H1 (cell line): ENCODE measurements at regions not wholly inside any gene's neighbourhood (a gene's known extent, or its start where the extent isn't known, plus 50 kb on each side); places are given as distances from the start of the nearest gene placed in this dataset.

Experiments used
- CTCF ChIA-PET: fragments of 300-600 bp; sonication (Branson Sonifier 250); formaldehyde crosslinking; loops from one replicate; lab custom pipeline; 2021; ENCODE audit not compliant: partially characterized antibody; lab: Charles Lee
- POLR2A ChIA-PET: fragments of 300-600 bp; sonication (Branson Sonifier 250); formaldehyde crosslinking; loops from one replicate; lab custom pipeline; 2021; ENCODE audit warnings: inconsistent platforms; ENCODE audit not compliant: partially characterized antibody; lab: Charles Lee
- DNase-seq, 2 experiments: peaks; one replicate each; pipeline versions ENCODE4 v3.0.0 to v3.0.0-alpha.2; 2010 to 2022; ENCODE audit warnings: low spot score in 2 of 2, low read depth in 1 of 2, mixed read lengths in 1 of 2
- FAIRE-seq: peaks from 2 replicates; lab custom pipeline; 2011; peaks lifted over from hg19 to GRCh38; lab: Jason Lieb, UNC
- H2AFZ ChIP-seq: 2 replicates; pipeline ENCODE4 v1.8.1; 2012; ENCODE audit warnings: low read length, inconsistent platforms
- H2AK5ac ChIP-seq: 2 replicates; pipeline ENCODE4 v1.6.1; 2013; ENCODE audit warnings: low read depth, low read length
- H2BK120ac ChIP-seq: replicated peaks from 2 replicates; pipeline ENCODE3; 2013; ENCODE audit warnings: low read depth, low read length, inconsistent platforms
- H2BK12ac ChIP-seq: 2 replicates; pipeline ENCODE4 v1.6.1; 2013; ENCODE audit warnings: low read depth, low read length
- H2BK15ac ChIP-seq: 2 replicates; pipeline ENCODE4 v1.6.1; 2013; ENCODE audit warnings: low read length
- H2BK20ac ChIP-seq: 2 replicates; pipeline ENCODE4 v1.6.1; 2013; ENCODE audit warnings: low read length
- H2BK5ac ChIP-seq: 2 replicates; pipeline ENCODE4 v1.6.1; 2013; ENCODE audit warnings: low read depth, low read length
- H3K14ac ChIP-seq: 2 replicates; pipeline ENCODE4 v1.6.1; 2013; ENCODE audit warnings: inconsistent platforms; ENCODE audit not compliant: insufficient read length
- H3K18ac ChIP-seq: 2 replicates; pipeline ENCODE4 v1.6.1; 2013; ENCODE audit warnings: low read length; ENCODE audit errors: extremely low read depth
- H3K23ac ChIP-seq: 2 replicates; pipeline ENCODE4 v1.6.1; 2013; ENCODE audit warnings: inconsistent platforms; ENCODE audit not compliant: insufficient read length
- H3K23me2 ChIP-seq: 2 replicates; pipeline ENCODE4 v1.6.1; 2013; ENCODE audit warnings: low read depth, low read length
- H3K27ac ChIP-seq: 2 replicates; pipeline ENCODE4 v1.6.1; 2011; ENCODE audit warnings: low read depth, low read length, inconsistent platforms
- H3K27me3 ChIP-seq, 4 experiments: replicated peaks in 1 of 4; 1 replicate in 1 of 4; 2 replicates in 3 of 4; pipeline versions ENCODE4 v1.6.1 to v1.8.1; 2011 to 2013; ENCODE audit warnings: low read length in 3 of 4, mild to moderate bottlenecking in 3 of 4, inconsistent platforms in 2 of 4, mixed read lengths in 2 of 4, moderate library complexity in 1 of 4; ENCODE audit not compliant: control insufficient read depth in 3 of 4, insufficient read depth in 3 of 4; ENCODE audit errors: extremely low read depth in 1 of 4
- H3K36me3 ChIP-seq, 4 experiments: 2 replicates each; pipeline versions ENCODE4 v1.6.1 to v1.8.1; 2011 to 2013; ENCODE audit warnings: mild to moderate bottlenecking in 4 of 4, low read length in 3 of 4, moderate library complexity in 2 of 4, control low read depth in 1 of 4, inconsistent platforms in 1 of 4; ENCODE audit not compliant: insufficient read depth in 4 of 4, control insufficient read depth in 2 of 4
- H3K4ac ChIP-seq: replicated peaks from 2 replicates; pipeline ENCODE3; 2013; ENCODE audit warnings: low read length, low read depth, mixed read lengths, inconsistent platforms; ENCODE audit not compliant: insufficient read length
- H3K4me1 ChIP-seq, 4 experiments: replicated peaks in 1 of 4; 1 replicate in 1 of 4; 2 replicates in 3 of 4; pipeline versions ENCODE4 v1.6.1 to v1.8.1; 2011 to 2013; ENCODE audit warnings: low read length in 3 of 4, inconsistent platforms in 2 of 4, mixed read lengths in 1 of 4; ENCODE audit not compliant: insufficient read depth in 4 of 4, control insufficient read depth in 3 of 4
- H3K4me2 ChIP-seq, 2 experiments: 2 replicates each; pipeline versions ENCODE4 v1.6.1 to v1.8.1; 2011 to 2013; ENCODE audit warnings: low read depth in 2 of 2, low read length in 2 of 2, control low read depth in 1 of 2, inconsistent platforms in 1 of 2, mild to moderate bottlenecking in 1 of 2; ENCODE audit not compliant: insufficient read depth in 1 of 2
- H3K4me3 ChIP-seq, 4 experiments: fragments of 200-600, 300-600 bp in 1 of 4; sonication (generic), shearing (Covaris generic), sonication (Bioruptor Twin) in 1 of 4; 2 replicates each; pipeline versions ENCODE4 v1.5.1 to v1.8.1; 2011 to 2016; ENCODE audit warnings: low read length in 4 of 4, low read depth in 3 of 4, control low read depth in 2 of 4, inconsistent platforms in 2 of 4, mild to moderate bottlenecking in 2 of 4, mixed read lengths in 1 of 4, moderate library complexity in 1 of 4; ENCODE audit not compliant: insufficient read depth in 2 of 4; ENCODE audit errors: extremely low read depth in 1 of 4
- H3K56ac ChIP-seq: replicated peaks from 2 replicates; pipeline ENCODE3; 2013; ENCODE audit warnings: low read depth, mild to moderate bottlenecking, mixed read lengths, low read length, inconsistent platforms; ENCODE audit not compliant: insufficient read length
- H3K79me1 ChIP-seq: 2 replicates; pipeline ENCODE4 v1.6.1; 2013; ENCODE audit warnings: low read depth, low read length, control low read depth
- H3K79me2 ChIP-seq, 2 experiments: 2 replicates each; pipeline versions ENCODE4 v1.6.1 to v1.8.1; 2012 to 2013; ENCODE audit warnings: low read length in 2 of 2, mild to moderate bottlenecking in 2 of 2, inconsistent platforms in 1 of 2; ENCODE audit not compliant: insufficient read depth in 2 of 2, control insufficient read depth in 1 of 2
- H3K9ac ChIP-seq, 4 experiments: replicated peaks in 1 of 4; 1 replicate in 1 of 4; 2 replicates in 3 of 4; pipeline versions ENCODE4 v1.6.1 to v1.8.1; 2011 to 2013; ENCODE audit warnings: low read depth in 3 of 4, low read length in 3 of 4, control low read depth in 2 of 4, mild to moderate bottlenecking in 2 of 4, moderate library complexity in 2 of 4, inconsistent platforms in 1 of 4; ENCODE audit errors: extremely low read depth in 1 of 4
- H3K9me3 ChIP-seq, 2 experiments: 2 replicates each; pipeline versions ENCODE4 v1.6.1 to v1.8.1; 2012 to 2013; ENCODE audit warnings: mild to moderate bottlenecking in 2 of 2, moderate library complexity in 2 of 2, control low read depth in 1 of 2, inconsistent platforms in 1 of 2, low read depth in 1 of 2, low read length in 1 of 2, mixed read lengths in 1 of 2; ENCODE audit not compliant: insufficient read depth in 2 of 2
- H4K20me1 ChIP-seq, 2 experiments: replicated peaks in 1 of 2; 2 replicates each; pipeline versions ENCODE3 to v1.8.1; 2011 to 2013; ENCODE audit warnings: inconsistent platforms in 2 of 2, low read length in 2 of 2, mild to moderate bottlenecking in 1 of 2; ENCODE audit not compliant: insufficient read depth in 2 of 2, control insufficient read depth in 1 of 2
- H4K5ac ChIP-seq: 2 replicates; pipeline ENCODE4 v1.6.1; 2013; ENCODE audit warnings: low read length, low read depth, mixed read lengths, inconsistent platforms; ENCODE audit not compliant: insufficient read length
- H4K8ac ChIP-seq: 2 replicates; pipeline ENCODE4 v1.8.0; 2013; ENCODE audit warnings: mild to moderate bottlenecking, moderate library complexity, low read length, inconsistent platforms; ENCODE audit not compliant: insufficient read depth; ENCODE audit errors: extremely low read depth
- H4K91ac ChIP-seq: replicated peaks from 2 replicates; pipeline ENCODE3; 2013; ENCODE audit warnings: low read length, mixed read lengths, inconsistent platforms; ENCODE audit not compliant: insufficient read length
- EGR1 ChIP-seq: IDR thresholded peaks from 2 replicates; pipeline ENCODE4 v1.6.1; 2011; ENCODE audit warnings: low read depth, low read length, borderline replicate concordance
- GTF2F1 ChIP-seq: IDR thresholded peaks from 2 replicates; pipeline ENCODE4 v1.6.1; 2012; ENCODE audit warnings: low read depth, low read length, improper control_type of control experiment, borderline replicate concordance
- HDAC2 ChIP-seq, 2 experiments: fragments of 300-600 bp in 1 of 2; sonication (generic) in 1 of 2; IDR thresholded peaks; 2 replicates each; pipeline ENCODE4 v1.6.1; 2011 to 2012; ENCODE audit warnings: low read depth in 2 of 2, low read length in 2 of 2, mild to moderate bottlenecking in 2 of 2, moderate library complexity in 2 of 2, borderline replicate concordance in 1 of 2, inconsistent platforms in 1 of 2
- JUND ChIP-seq: IDR thresholded peaks from 2 replicates; pipeline ENCODE4 v1.6.1; 2011; ENCODE audit warnings: mild to moderate bottlenecking, improper control_type of control experiment, low read length
- POLR2AphosphoS5 ChIP-seq: IDR thresholded peaks from 2 replicates; pipeline ENCODE4 v1.6.1; 2011; ENCODE audit warnings: low read depth, low read length
- SIRT6 ChIP-seq: IDR thresholded peaks from one replicate; pipeline ENCODE4 v1.7.1; 2012; ENCODE audit warnings: low read length, inconsistent platforms
- SUZ12 ChIP-seq: fragments of 200-600 bp; sonication (generic); IDR thresholded peaks from 2 replicates; pipeline ENCODE4 v1.6.1; 2012; ENCODE audit warnings: mild to moderate bottlenecking, inconsistent platforms, low read length, moderate library complexity, mixed read lengths
- TAF1 ChIP-seq: IDR thresholded peaks from 2 replicates; pipeline ENCODE4 v1.6.1; 2011; ENCODE audit warnings: mild to moderate bottlenecking, low read depth, low read length
- TAF7 ChIP-seq: optimal IDR thresholded peaks from 2 replicates; pipeline ENCODE3; 2011; ENCODE audit warnings: low read depth, mild to moderate bottlenecking, inconsistent platforms, low read length, moderate library complexity, borderline replicate concordance
- TCF12 ChIP-seq: IDR thresholded peaks from 2 replicates; pipeline ENCODE4 v1.6.1; 2011; ENCODE audit warnings: low read depth, mild to moderate bottlenecking, low read length
- WGBS, 2 experiments: shearing (Covaris generic) in 1 of 2; methylation state at CpG; one replicate each; pipeline versions ENCODE4 v1.1.6 to v1.1.7; 2013 to 2015; ENCODE audit warnings: low lambda C conversion rate in 2 of 2, mixed read lengths in 2 of 2, inconsistent platforms in 1 of 2, low coverage in 1 of 2, missing lambda C conversion rate in 1 of 2; ENCODE audit not compliant: insufficient replicate concordance in 2 of 2, insufficient coverage in 1 of 2, insufficient read length in 1 of 2; ENCODE audit errors: extremely low coverage in 1 of 2, missing lambda C conversion rate in 1 of 2; 5-methylcytosine and 5-hydroxymethylcytosine counted together
- TF ChIP-seq, protein P1 (sequence below): IDR thresholded peaks from 2 replicates; pipeline ENCODE4 v1.6.1; 2011; ENCODE audit warnings: low read depth, mild to moderate bottlenecking, low read length; ENCODE audit not compliant: insufficient read depth
- TF ChIP-seq, protein P2 (sequence below), 3 experiments: IDR thresholded peaks; 1 replicate in 2 of 3; 2 replicates in 1 of 3; pipeline versions ENCODE4 v1.5.1 to v1.6.1; 2011; ENCODE audit warnings: low read length in 3 of 3, mild to moderate bottlenecking in 3 of 3, inconsistent platforms in 2 of 3, low read depth in 1 of 3, moderate library complexity in 1 of 3; ENCODE audit not compliant: insufficient read depth in 1 of 3; ENCODE audit errors: control extremely low read depth in 1 of 3

GRCh38 chr10:130659528-130659927 lies 523.3 kb downstream of the GLRX3 start:
- Histone ChIP-seq H3K4me2 (no peak overlapping the region), H3K56ac (no peak overlapping the region), H3K23me2 (peaks cover 2% of the 10 kb centered on the region; the same call in 1 of the 2 replicates), H4K8ac (no peak overlapping the region), H2BK15ac (no peak overlapping the region), H3K9ac (no peak overlapping the region), H2AK5ac (no peak overlapping the region), H2BK12ac (no peak overlapping the region), H3K36me3 (no peaks in the 10 kb centered on the region), H2BK20ac (no peak overlapping the region), H4K5ac (no peak overlapping the region), H3K23ac (no peak overlapping the region), H3K27me3 (no peaks in the 10 kb centered on the region), H3K18ac (no peak overlapping the region), H3K79me2 (no peaks in the 10 kb centered on the region), H4K91ac (no peak overlapping the region), H3K9me3 (no peaks in the 10 kb centered on the region), H3K79me1 (no peaks in the 10 kb centered on the region), H4K20me1 (no peaks in the 10 kb centered on the region), H3K14ac (no peak overlapping the region), H3K4ac (no peak overlapping the region), H3K4me1 (peaks cover 0 to 6% (median 2%) of the 10 kb centered on the region in 4 experiments; a peak in 1 of 7 replicates), H2BK5ac (no peak overlapping the region), H2AFZ (no peak overlapping the region; the same call in 1 of the 2 replicates), H3K27ac (no peak overlapping the region), H3K4me3 (no peak overlapping the region), H2BK120ac (no peak overlapping the region)
- POLR2A ChIA-PET: no interaction called here
- FAIRE-seq (no peak), DNase-seq (no peak)
- TF ChIP-seq GTF2F1: no peak
- TF ChIP-seq, protein P1, sequence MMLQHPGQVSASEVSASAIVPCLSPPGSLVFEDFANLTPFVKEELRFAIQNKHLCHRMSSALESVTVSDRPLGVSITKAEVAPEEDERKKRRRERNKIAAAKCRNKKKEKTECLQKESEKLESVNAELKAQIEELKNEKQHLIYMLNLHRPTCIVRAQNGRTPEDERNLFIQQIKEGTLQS: no peak
- TF ChIP-seq POLR2AphosphoS5: no peak
- no peak for TF ChIP-seq HDAC2 (IDR thresholded peaks at IDR 0.05; ENCODE audit: borderline replicate concordance in 1 of 2, low read depth in 2 of 2, low read length in 2 of 2)
- TF ChIP-seq SIRT6: no peak
- no peak for TF ChIP-seq TAF7
- no peak for TF ChIP-seq TCF12
- no peak for TF ChIP-seq TAF1
- no peak for TF ChIP-seq EGR1
- TF ChIP-seq SUZ12: no peak
- TF ChIP-seq, protein P2, sequence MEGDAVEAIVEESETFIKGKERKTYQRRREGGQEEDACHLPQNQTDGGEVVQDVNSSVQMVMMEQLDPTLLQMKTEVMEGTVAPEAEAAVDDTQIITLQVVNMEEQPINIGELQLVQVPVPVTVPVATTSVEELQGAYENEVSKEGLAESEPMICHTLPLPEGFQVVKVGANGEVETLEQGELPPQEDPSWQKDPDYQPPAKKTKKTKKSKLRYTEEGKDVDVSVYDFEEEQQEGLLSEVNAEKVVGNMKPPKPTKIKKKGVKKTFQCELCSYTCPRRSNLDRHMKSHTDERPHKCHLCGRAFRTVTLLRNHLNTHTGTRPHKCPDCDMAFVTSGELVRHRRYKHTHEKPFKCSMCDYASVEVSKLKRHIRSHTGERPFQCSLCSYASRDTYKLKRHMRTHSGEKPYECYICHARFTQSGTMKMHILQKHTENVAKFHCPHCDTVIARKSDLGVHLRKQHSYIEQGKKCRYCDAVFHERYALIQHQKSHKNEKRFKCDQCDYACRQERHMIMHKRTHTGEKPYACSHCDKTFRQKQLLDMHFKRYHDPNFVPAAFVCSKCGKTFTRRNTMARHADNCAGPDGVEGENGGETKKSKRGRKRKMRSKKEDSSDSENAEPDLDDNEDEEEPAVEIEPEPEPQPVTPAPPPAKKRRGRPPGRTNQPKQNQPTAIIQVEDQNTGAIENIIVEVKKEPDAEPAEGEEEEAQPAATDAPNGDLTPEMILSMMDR (IDR thresholded peaks at IDR 0.05; ENCODE audit: control extremely low read depth in 1 of 3, insufficient read depth in 1 of 3, low read depth in 1 of 3, low read length in 3 of 3): no peak
- no peak for TF ChIP-seq JUND
- 85% methylated on average over 10 of the region's 10 CpGs; no CpG with 5 or more reads in 1 of the 2 experiments for WGBS, 2 experiments
- CTCF ChIA-PET: interaction anchor here (1.2 to 1.3 kb wide), 2 partner anchors 14 to 27 kb away, joined by 3 to 4 read pairs; no protein-coding TSS in a partner anchor
